NCI-H146 treated with DMSO at 0.1 percent for 48 hours (cell line): ENCODE measurements at regions not wholly inside any gene's neighbourhood (a gene's known extent, or its start where the extent isn't known, plus 50 kb on each side); places are given as distances from the start of the nearest gene placed in this dataset.

Source experiments
- DNase-seq: peaks from one replicate; lab custom pipeline; 2025; ENCODE audit not compliant: unreplicated experiment; lab: John Stamatoyannopoulos, UW

- DNase-seq = no peak
These were observed 277.3 kb upstream of the SEMA3D start for GRCh38 chr7:85464042-85464651.

- DNase-seq = no peak
These were observed 275.8 kb upstream of the SEMA3D start for GRCh38 chr7:85462671-85463070.

- no peak for DNase-seq
These were observed 271.1 kb upstream of the SEMA3D start for GRCh38 chr7:85457911-85458310.

GRCh38 chr7:85456254-85456653, 269.4 kb upstream of the SEMA3D start:
- DNase-seq = no peak

DNA sequence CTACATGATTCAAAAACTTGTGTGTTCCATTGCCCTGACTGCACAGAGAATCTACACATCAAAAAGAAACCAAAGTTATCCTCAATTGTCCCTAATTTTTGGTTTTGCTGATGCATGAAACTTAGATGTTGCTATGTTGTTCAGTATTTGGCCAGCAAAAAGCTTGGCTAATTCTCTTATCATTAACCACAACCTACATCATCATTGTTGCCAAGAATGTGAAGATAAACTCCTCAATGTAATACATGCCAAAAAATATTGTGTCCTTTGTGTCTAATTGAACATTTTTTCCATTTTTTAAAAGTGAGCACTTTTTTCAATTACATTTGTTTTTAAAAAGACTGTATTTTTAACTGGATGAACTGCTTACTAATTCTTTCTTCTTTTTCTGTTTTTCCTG, 268.0 kb upstream of the SEMA3D start:
- DNase-seq = no peak

DNA sequence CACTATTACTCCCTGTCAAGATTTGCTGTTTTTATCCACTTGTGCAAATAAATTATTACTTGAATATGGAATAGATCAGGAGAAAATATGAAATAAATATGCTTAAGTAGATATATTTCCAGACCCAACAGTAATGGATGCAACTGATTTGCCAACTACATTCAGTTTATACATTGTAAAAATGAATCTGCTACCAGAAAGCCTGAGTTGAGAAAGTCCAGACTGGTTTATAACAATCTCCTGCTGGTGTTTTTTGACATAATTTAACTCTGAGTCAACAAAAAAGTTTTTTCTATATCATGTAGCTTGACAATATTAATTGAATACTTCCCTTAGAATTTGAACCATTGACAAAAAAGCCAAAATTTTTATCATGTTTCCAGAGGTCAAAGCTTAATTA, 265.8 kb upstream of the SEMA3D start:
- DNase-seq = no peak

- no peak for DNase-seq
These were observed 262.6 kb upstream of the SEMA3D start for GRCh38 chr7:85449478-85449877.

- no peak for DNase-seq
These were observed 260.1 kb upstream of the SEMA3D start for GRCh38 chr7:85447004-85447403.

DNA sequence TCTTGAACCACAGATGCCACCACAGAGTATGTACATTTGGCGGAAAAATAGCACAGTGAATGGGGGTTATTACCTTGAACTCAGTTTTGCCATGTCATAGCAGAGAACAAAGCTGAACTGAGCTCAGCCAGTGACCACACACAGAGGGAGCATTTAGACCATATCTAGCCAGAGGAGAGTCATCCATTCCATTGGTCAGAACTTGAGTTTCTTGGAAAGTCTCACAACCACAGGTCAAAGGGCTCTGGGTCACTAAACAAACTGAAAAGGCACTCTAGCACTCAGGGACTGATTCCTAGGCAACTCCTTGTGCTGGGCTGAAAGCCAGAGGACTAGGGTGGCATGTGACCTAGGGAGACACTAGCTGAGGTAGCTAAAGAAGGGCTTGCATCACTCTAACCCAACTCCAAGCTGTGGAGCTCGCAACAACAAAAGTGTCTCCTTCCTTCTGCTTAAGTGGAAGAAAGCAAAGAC, 239.7 kb upstream of the SEMA3D start:
- DNase-seq = no peak

- no peak for DNase-seq
These were observed 237.4 kb upstream of the SEMA3D start for GRCh38 chr7:85424298-85424697.

DNA sequence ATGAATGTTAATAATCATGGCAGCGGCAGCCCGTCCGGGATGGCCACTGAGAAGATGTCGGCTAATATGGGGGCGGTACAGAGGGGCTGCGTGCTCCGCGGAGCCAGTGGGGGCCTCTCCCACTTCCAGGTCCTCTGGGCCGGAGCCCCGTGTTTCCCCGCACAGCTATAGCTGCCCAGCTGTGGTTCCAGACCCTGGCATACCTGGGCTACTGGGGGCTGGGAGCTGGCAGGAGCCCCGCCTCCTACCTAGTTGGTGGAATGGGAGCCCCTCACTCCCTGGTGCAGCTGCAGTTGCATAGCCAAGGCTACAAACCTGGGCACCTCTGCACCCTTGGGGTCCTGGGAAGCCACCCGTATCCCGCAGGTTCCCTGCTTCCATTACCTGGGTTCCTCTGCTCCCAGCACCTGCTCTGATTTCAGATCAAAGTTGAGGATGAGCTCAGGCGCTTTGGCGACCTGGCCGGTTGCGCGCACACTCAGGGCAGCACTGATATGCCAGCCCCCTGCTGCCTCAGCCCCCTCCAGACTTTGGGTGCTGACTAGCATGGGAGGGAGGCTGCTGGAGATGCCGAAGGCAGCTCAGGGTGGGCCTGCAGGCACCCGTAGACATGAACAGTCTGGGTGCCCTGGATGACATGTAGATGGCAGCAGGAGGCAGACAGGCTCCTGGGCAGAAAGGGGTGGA, 236.5 kb upstream of the SEMA3D start:
- no peak for DNase-seq

GRCh38 chr7:85415743-85416142, 228.9 kb upstream of the SEMA3D start:
- DNase-seq = no peak

DNA sequence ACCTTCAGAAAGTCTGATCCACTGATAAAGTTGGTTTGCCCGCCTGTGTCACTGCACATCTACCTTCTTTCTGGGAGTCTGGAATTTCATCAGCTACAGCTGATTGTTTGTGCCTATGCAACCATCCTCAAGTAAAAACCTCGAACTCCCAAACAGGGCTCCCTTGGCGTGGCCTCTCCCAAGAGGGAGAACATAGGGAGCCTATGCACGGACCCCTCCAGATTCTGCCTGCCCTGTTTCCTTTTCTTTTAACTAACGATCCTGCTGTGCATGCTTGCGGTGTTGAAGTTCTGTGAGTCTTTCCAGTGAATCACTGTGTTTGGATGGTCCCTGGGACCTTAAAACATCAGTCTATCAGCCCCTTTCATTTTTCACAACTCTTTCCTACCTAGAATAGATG, 226.9 kb upstream of the SEMA3D start:
- DNase-seq = no peak

- no peak for DNase-seq
These were observed 226.1 kb upstream of the SEMA3D start for GRCh38 chr7:85412912-85413311.

DNA sequence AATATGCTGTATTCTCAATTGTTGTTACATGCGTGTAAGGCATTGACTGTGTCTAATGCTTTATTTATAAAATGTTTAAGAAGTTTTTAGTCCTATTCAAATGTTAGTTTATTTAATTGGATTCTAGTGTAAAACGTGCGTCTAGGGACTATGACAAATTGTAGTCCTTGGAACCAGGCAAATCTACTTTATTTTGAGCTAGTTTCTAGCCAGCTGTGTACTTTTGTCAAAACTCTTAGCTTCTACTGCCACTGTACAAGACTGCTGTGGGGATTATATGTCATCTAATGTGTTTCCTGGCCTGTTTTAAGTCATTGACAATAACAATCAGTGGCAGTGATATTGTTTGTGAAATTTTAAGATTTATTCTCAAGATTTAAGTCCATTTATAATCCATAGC, 220.5 kb upstream of the SEMA3D start:
- DNase-seq = no peak

GRCh38 chr7:85405016-85405902, 218.4 kb upstream of the SEMA3D start:
- no peak for DNase-seq

- DNase-seq = no peak
These were observed 209.8 kb upstream of the SEMA3D start for GRCh38 chr7:85396676-85397075.

GRCh38 chr7:85392789-85393188, 205.9 kb upstream of the SEMA3D start:
- no peak for DNase-seq

DNA sequence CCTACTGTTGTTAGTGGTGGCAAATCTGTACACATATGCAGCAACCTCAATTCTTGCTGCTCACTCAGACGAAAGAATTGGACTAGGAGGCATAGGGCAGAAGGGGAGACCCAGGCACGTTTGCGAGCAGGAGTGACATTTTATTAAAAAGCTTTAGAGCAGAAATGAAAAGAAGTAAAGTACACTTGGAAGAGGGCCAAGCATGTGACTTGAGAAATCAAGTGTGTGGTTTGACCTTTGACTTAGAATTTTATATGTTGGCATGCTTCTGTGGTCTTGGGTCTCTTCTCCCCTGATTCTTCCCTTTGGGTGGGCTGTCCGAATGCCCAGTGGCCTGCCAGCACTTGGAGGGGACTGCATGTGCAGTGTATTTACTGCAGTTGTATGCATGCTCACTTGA, 205.5 kb upstream of the SEMA3D start:
- no peak for DNase-seq

DNA sequence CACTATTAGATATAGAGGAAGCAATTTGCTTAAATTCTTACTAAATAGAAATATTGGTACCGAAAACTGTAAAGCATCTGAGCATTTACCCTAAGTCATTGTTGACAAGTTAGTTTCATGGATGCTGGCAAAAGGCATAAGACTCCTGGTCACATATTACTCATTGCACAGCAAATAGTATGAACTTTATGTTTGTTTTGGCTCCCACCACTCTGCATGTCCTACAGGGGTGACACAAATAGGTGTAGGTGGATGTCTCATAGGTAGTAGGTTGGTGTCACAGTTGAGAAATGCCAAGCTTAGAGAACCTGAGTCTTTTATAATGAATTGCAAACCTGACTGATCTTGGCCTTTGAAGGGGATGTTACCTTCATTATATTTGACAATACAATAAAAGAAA, 199.6 kb upstream of the SEMA3D start:
- DNase-seq = no peak

- no peak for DNase-seq
These were observed 197.5 kb upstream of the SEMA3D start for GRCh38 chr7:85384392-85384791.

- no peak for DNase-seq
These were observed 194.4 kb upstream of the SEMA3D start for GRCh38 chr7:85381212-85381611.
